HT1080 (cell line): ENCODE measurements at regions not wholly inside any gene's neighbourhood (a gene's known extent, or its start where the extent isn't known, plus 50 kb on each side); places are given as distances from the start of the nearest gene placed in this dataset.
"Not testable (repeated sequence)": the region's sequence is repeated elsewhere in the genome, so short reads cannot be mapped to it uniquely, and the experiment has no call there.

Source experiments
- DNase-seq: peaks from one replicate; pipeline ENCODE4 v3.0.0-alpha.2; 2015; ENCODE audit warnings: low read depth

GRCh38 chr5:44252545-44252944, 136.7 kb downstream of the FGF10 start:
- DNase-seq, result no peak

DNA sequence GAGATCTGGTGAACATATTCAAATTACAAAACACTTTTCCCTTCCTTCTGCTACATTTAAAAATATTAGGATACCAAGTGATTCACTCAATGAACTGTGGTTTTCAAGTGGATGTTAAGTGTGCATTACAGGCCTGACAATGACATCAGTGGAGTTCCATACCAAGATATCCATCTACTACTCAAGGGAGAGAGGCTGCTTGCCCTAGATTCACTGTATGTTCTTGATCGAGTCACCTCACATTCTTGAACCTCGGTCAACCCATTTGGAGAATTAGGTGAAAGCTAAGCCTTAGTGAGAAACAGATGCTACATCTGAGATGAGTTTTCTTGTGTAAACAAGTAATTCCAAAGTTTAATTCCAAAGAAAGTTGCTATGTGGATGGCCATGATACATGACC, 142.2 kb downstream of the FGF10 start:
- no peak for DNase-seq

GRCh38 chr5:44245935-44246334, 143.3 kb downstream of the FGF10 start:
- no peak for DNase-seq

- no peak for DNase-seq
Observed at GRCh38 chr5:44242791-44243190, 146.4 kb downstream of the FGF10 start.

- DNase-seq, result no peak
Observed at GRCh38 chr5:44236040-44236439, 153.2 kb downstream of the FGF10 start.

DNA sequence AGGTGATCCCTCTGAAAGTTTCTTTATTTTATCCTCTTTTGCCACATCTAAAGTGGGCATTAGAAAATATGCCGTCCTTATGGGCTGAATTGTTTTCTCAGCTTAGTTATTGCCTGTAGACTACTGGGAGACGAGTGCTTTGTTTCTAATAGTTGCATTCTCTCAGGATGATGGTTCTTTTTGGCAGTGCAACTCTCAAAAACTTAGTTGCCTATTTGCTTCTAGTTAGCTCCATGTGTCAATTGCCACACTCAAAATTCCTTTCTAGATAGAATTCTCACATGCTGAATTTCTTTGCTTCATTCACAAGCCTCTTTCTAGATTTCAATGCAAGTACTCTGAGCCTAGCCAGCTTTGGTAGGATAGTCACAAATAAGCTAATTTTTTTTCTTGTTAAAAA, 155.5 kb downstream of the FGF10 start:
- DNase-seq, result no peak

- no peak for DNase-seq
Observed at GRCh38 chr5:44225231-44226160, 163.7 kb downstream of the FGF10 start.

DNA sequence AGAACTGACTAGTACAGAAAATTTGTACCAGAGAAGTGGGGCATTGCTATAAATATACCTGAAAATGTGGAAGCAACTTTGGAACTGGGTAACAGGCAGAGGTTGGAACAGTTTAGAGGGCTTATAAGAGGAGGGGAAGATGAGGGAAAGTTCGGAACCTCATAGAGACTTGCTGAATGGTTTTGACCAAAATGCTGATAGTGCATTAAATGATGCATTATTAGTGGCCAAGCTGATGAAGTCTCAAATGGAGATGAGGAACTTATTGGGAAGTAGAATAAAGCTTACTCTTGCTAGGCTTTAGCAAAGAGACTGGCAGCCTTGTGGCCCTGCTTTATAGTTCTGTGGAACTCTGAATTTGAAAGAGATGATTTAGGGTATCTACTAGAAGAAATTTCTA, 189.8 kb downstream of the FGF10 start:
- no peak for DNase-seq

GRCh38 chr5:44189255-44189654, 200.0 kb downstream of the FGF10 start:
- DNase-seq, result no peak

GRCh38 chr5:44187973-44188372, 201.2 kb downstream of the FGF10 start:
- DNase-seq, result no peak

DNA sequence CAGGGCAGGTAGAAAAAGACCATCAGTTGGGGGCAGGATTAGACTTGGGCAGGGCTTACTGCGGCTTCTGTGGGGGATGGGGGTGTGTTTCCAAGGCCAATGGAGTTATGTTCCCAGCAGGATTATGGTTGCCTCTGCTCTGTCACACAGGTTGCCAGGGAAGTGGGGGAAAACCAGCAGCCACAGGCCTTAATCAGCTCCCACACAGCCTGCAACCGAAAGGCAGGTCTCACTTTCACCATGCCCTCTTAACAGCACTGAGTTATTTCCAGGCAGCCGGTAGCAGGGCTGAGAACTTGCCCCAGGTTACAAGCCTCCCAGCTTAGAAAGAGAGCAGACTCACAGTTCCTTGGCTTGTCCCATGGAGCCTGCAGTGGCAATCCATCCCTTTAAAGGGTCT, 205.5 kb downstream of the FGF10 start:
- no peak for DNase-seq

DNA sequence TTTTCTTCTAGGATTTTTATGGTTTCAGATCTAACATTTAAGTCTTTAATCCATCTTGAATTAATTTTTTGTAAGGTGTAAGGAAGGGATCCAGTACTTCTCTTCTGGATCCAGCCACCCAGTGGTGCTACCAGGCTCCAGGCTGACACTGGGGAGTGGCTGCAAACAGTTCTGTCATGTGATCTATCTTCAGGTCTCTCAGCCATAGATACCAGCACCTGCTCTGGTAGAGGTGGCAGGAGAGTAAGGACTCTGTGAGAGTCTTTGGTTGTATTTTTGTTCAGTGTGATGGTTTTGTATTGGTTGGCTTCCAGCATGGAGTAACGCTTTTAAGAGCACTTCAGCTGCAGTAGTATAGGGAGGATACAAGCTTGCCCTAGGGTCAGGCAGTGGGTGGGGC, 205.9 kb downstream of the FGF10 start:
- DNase-seq, result no peak

DNA sequence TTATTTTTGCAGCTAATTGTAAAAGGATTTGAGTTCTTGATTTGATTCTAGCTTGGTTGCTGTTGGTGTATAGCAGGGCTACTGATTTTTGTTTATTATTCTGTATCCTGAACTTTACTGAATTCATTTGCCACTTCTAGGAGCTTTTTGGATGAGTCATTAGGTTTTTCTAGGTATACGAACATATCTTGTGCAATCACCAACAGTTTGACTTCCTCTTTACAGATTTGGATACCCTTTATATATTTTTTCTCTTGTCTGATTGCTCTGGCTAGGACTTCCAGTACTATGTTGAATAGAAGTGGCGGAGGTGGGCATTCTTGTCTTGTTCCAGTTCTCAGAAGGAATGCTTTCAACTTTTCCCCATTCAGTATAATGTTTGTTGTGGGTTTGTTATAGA, 210.8 kb downstream of the FGF10 start:
- no peak for DNase-seq

GRCh38 chr5:44167540-44167939, 221.7 kb downstream of the FGF10 start:
- no peak for DNase-seq

GRCh38 chr5:44160369-44160768, 228.9 kb downstream of the FGF10 start:
- DNase-seq, result no peak

DNA sequence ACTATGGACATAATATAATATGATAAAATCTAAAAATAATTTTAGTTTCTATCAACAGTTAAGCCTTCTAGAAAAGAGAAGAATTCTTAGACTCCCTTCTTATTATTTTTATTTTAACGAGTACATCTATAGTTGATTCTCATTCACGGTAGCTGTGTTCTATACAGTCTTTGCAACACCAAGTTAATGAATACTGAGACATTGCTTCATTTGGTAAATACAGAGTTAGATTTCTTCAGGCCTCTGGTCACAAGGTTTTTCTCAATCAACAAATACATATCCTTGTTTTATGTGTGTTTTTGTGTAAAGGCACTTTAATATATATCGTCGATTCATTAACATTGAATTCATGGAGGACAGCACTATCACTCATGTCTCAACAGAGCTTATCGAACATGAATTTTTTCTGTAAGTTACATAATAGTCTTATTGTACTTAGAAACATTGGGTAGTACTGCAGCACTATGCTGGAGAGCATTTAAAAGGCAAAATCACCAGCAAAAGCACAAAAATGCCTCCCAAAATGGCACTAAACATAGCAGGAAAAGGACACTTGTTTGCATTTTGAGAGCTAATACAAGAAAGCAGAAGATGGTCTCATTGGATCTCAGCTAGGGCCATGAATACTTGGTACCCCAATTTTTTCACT, 239.0 kb downstream of the FGF10 start:
- no peak for DNase-seq

GRCh38 chr5:44117947-44118346, 271.3 kb downstream of the FGF10 start:
- not testable (repeated sequence) for DNase-seq

- DNase-seq, result not testable (repeated sequence)
Observed at GRCh38 chr5:44108232-44108631, 281.0 kb downstream of the FGF10 start.

DNA sequence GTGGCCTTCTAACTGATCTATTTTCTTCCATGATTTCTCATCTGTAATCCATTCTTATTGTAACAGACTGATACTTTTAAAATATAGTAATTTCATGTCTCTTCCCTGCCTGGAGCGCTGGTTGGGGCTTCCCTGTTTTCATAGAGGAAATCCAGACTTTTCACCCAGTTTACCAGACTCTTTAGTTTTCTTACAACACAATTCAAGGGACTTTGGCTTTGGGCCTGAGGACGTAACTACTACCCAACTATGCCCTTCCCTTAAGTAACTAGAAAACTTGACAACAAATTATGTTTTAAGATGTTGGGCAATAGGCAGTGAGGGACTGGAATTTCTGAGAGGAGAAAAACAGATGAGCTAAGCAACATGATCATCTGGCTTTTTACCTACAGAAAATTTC, 289.6 kb downstream of the FGF10 start:
- no peak for DNase-seq

DNA sequence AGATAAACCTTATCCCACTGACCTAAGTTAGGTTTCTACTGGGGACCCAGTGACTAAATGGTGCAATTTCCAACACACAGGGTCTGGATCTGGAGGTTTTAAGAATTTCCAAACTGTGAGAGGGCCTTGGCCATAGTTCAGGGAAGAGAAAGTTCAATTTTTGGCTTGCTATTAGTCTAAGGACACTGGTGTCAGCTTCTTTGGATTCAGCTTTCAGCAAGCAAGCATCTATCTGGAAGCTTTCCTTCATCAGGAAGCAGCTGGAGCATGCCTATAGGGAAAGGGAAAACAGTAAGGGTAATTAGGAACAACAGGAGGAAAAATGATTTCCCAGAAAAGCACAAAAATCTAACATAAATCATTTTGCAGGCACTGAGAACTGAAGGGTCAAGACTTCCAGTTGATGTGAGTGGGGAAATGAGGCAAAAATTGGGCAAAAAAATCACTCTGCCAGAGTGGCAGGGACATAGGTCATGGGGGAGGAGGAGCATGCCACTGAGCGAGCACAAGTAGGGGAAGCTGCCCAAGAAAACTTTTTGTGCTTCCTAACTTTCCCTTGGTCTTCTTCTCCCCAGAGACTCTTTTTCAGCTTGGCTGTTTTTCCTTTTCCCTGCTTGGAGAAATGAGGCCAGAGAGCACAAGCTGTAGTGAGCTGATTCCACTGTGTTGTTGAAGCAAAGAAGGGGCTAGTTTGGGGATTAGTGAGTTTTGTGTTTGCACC, 299.6 kb downstream of the FGF10 start:
- DNase-seq, result no peak

DNA sequence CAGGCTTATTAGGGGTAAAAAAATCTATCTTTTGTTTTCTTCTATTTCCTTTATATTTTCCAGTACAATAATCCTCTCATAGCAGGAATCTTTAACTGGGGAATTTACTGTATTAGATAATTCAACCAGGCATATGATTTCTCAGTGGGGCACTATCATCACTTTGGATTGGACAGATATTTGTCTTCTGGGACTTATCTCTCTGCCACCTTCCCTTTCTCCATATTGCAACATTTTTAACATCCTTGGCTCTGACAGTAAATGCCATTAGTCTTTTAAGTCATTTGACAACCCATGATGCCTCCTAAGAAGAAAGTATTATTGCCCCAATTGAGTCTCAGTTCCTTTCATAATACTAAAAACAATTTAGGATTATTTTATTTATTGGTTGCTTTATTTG, 304.1 kb downstream of the FGF10 start:
- no peak for DNase-seq

DNA sequence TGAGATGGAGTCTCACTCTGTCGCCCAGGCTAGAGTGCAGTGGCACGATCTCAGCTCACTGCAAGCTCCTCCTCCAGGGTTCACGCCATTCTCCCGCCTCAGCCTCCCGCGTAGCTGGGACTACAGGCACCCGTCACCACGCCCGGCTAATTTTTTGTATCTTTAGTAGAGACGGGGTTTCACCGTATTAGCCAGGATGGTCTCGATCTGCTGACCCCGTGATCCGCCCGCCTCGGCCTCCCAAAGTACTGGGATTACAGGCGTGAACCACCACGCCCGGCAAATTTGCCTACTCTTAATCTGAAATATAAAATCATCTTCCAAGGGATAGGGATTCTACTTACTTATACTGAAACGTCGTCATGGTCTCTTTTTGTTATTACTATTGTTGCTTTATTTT, 314.7 kb downstream of the FGF10 start:
- DNase-seq, result not testable (repeated sequence)
